Ecto neural progenitor cell (in vitro differentiated cells): ENCODE measurements at regions not wholly inside any gene's neighbourhood (a gene's known extent, or its start where the extent isn't known, plus 50 kb on each side); places are given as distances from the start of the nearest gene placed in this dataset.
"Not testable (repeated sequence)": the region's sequence is repeated elsewhere in the genome, so short reads cannot be mapped to it uniquely, and the experiment has no call there.

Experiments
- DNase-seq: peaks from one replicate; pipeline ENCODE4 v3.0.0-alpha.2; 2018; ENCODE audit warnings: low spot score

- no peak for DNase-seq
These were observed 139.2 kb upstream of the XPO1 start for GRCh38 chr2:61677306-61677705.

GRCh38 chr2:61675204-61675603 lies 137.0 kb upstream of the XPO1 start:
- DNase-seq, result no peak

DNA sequence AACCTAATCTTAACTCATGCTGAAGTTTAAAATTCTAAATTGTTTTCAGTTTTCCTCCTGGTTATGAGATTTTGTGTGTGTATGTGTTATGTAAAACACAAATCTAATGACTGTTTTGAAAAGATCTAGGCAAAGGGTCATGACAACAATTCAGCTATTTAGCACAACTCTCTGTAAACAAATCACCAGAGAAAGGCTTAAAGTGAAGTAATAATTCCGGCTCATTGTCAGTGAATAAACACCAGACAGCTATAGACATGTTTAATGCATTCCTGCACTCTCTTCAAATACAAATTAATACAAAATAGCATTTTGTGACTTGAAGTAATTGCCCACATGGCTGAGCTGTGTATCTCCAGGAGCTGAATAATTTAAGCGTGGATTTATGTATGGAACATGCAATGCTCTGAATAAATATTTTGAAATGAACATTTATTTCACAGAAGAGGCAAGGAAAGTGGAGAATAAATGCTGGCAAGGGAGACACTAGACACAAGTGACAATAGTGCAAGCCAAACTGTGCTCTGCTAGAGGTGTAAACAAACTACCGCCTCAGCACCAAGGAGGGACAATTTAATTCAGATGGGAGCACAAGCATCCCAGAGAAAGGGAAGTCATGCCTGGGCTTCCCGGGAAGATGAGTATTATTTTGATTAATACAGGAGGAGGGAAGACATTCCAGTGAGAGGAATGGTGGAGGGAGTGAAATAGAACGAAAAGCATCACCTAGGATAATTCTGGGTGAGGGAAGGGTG lies 133.6 kb upstream of the XPO1 start:
- no peak for DNase-seq

- DNase-seq, result no peak
These were observed 132.7 kb upstream of the XPO1 start for GRCh38 chr2:61670591-61671501.

- no peak for DNase-seq
These were observed 126.0 kb upstream of the XPO1 start for GRCh38 chr2:61664190-61664589.

GRCh38 chr2:61662990-61663389 lies 124.8 kb upstream of the XPO1 start:
- DNase-seq, result no peak

- DNase-seq, result no peak
These were observed 122.6 kb upstream of the XPO1 start for GRCh38 chr2:61660511-61661388.

GRCh38 chr2:61658841-61659780 lies 121.0 kb upstream of the XPO1 start:
- DNase-seq, result no peak

- not testable (repeated sequence) for DNase-seq
These were observed 111.8 kb upstream of the XPO1 start for GRCh38 chr2:61649946-61650345.

- DNase-seq, result no peak
These were observed 110.9 kb upstream of the XPO1 start for GRCh38 chr2:61649021-61649420.

GRCh38 chr2:61647044-61647443 lies 108.9 kb upstream of the XPO1 start:
- DNase-seq, result no peak

DNA sequence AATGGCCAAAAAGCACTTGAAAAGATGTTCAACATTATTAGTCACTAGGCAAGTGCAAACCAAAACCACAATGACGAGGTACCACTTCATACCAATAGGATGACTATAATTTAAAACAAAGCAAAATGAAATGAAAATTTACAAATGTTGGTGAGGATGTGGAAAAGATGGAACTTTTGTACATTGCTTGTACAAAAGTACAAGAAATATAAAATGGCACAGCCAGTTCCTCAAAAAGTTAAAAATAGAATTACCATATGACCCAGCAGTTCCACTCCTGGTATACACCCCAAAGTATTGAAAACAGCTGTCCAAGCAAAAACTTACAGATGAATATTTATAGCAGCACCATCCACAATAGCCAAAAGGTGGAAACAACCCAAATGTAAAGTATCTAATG lies 107.8 kb upstream of the XPO1 start:
- DNase-seq, result no peak

GRCh38 chr2:61643153-61643552 lies 105.0 kb upstream of the XPO1 start:
- DNase-seq, result not testable (repeated sequence)

- DNase-seq, result no peak
These were observed 102.2 kb upstream of the XPO1 start for GRCh38 chr2:61640406-61640805.

DNA sequence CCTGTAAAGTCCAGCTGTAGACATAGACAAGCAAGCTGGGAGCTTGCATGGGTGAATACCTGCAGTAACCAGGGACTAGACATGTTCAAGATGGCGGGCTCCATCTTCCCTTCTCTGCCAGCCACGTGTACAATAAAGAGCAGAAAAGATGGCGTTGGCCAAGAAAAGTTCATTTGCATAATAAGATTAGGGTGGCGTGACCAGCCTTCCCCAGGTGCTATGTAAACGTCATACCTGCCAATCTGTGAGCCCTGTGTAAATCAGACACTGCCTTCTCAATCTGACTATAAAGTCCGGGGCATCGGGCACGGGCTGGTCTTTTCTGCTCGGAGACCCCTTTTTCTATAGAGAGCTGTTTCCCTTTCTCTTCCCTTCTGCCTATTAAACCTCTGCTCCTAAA lies 101.6 kb upstream of the XPO1 start:
- DNase-seq, result no peak

GRCh38 chr2:61636686-61637085 lies 98.5 kb upstream of the XPO1 start:
- no peak for DNase-seq

GRCh38 chr2:61634512-61634911 lies 96.4 kb upstream of the XPO1 start:
- no peak for DNase-seq

DNA sequence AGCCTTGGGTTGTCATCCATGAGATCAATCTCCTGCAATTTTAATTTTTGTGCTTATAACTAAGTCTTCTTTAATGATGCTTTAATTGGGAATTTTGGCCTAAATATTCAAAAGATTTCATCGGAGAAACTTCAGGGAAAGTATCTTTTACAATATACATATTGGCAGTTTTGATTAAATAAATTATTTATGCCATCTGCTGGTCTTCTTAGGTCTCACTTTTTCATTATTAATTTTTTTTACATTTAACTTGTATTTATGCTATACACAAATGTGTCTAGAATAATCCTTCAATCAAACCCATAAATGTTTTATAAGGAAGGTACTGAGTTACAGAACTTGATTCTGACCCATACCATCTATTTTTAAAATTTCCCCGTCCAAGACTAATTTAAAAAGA lies 95.1 kb upstream of the XPO1 start:
- DNase-seq, result no peak

GRCh38 chr2:61632276-61633169 lies 94.4 kb upstream of the XPO1 start:
- DNase-seq, result no peak

GRCh38 chr2:61631321-61631720 lies 93.2 kb upstream of the XPO1 start:
- DNase-seq, result no peak
